ENCODE measurements at regions not wholly inside any gene's neighbourhood (a gene's known extent, or its start where the extent isn't known, plus 50 kb on each side); places are given as distances from the start of the nearest gene placed in this dataset.
A peak's percentile ranks its signal among the peaks of the same experiment; 100 is the strongest.
"Not testable (repeated sequence)": the region's sequence is repeated elsewhere in the genome, so short reads cannot be mapped to it uniquely, and the experiment has no call there.

DNA sequence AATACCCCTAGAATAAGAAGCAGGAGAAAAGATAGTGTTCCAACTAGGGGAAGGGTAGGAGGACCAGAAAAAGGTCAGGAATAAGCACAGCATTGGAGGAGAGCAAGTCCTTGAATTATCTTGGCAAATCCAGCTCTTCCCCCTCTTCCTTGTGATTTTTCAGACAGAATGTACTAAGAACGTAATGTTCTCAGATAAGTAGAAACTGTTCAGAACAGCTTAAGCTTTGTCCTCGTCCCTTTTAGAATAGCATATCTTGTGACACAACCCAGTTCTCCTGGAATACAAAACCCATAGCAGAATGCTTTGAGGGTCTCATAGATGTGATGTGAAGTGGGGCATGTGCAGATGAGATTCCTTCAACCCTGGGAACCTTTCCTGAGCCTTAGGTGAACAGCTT is 97.4 kb downstream of the EMB start:
- DNase-seq (ENCODE audit: low read depth in 4 of 4, low spot score in 3 of 4) = no peak

GRCh38 chr5:50340757-50341156 is 100.3 kb downstream of the EMB start:
- DNase-seq (ENCODE audit: low read depth in 4 of 4, low spot score in 3 of 4) = no peak

DNA sequence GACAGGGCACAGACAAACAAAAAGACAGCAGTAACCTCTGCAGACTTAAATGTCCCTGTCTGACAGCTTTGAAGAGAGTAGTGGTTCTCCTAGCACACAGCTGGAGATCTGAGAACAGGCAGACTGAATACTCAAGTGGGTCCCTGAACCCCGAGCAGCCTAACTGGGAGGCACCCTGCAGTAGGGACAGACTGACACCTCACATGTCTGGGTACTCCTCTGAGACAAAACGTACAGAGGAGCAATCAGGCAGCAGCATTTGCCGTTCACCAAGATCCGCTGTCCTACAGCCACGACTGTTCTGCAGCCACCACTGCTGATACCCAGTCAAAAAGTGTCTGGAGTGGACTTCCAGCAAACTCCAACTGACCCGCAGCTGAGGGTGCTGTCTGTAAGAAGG is 110.5 kb downstream of the EMB start:
- DNase-seq (ENCODE audit: low read depth in 4 of 4, low spot score in 3 of 4) = not testable (repeated sequence)

- DNase-seq (ENCODE audit: low read depth in 4 of 4, low spot score in 3 of 4) = no peak
Observed at GRCh38 chr5:50328193-50328729, 112.8 kb downstream of the EMB start.

GRCh38 chr5:50325237-50325832 is 115.8 kb downstream of the EMB start:
- DNase-seq (ENCODE audit: low read depth in 4 of 4, low spot score in 3 of 4) = peak in 1 of 4 donors; percentile 0

- no peak for DNase-seq (ENCODE audit: low read depth in 4 of 4, low spot score in 3 of 4)
Observed at GRCh38 chr5:50320131-50320749, 120.8 kb downstream of the EMB start.

DNA sequence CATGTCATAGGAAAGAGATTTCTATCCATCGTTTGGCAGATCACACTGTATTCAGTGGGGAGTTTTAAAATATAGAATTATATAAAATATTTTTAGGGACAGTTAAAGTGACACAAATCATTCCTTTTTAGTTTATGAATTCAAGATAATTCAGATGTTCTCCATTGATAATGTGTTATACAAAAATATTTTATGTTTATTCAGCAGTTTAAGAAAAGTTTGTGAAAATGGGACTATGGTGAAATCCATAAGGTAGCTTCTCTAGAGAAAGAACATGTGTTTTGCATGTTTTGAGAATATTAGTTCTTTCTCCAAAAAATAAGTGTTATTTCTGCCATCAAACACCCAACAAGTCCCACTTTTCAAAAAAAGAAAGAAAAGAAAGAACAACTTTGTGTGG is 122.9 kb downstream of the EMB start:
- DNase-seq (ENCODE audit: low read depth in 4 of 4, low spot score in 3 of 4) = no peak

DNA sequence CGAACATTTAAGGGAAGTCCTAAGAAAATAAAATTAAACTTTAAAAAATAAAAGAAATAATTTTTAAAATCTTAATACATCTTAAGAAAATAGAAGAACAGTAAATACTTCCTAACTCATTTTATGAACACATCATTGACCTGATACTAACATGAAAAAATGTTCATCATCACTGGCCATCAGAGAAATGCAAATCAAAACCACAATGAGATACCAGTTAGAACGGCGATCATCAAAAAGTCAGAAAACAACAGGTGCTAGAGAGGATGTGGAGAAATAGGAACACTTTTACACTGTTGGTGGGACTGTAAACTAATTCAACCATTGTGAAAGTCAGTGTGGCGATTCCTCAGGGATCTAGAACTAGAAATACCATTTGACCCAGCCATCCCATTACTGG is 134.6 kb downstream of the EMB start:
- not testable (repeated sequence) for DNase-seq (ENCODE audit: low read depth in 4 of 4, low spot score in 3 of 4)

DNA sequence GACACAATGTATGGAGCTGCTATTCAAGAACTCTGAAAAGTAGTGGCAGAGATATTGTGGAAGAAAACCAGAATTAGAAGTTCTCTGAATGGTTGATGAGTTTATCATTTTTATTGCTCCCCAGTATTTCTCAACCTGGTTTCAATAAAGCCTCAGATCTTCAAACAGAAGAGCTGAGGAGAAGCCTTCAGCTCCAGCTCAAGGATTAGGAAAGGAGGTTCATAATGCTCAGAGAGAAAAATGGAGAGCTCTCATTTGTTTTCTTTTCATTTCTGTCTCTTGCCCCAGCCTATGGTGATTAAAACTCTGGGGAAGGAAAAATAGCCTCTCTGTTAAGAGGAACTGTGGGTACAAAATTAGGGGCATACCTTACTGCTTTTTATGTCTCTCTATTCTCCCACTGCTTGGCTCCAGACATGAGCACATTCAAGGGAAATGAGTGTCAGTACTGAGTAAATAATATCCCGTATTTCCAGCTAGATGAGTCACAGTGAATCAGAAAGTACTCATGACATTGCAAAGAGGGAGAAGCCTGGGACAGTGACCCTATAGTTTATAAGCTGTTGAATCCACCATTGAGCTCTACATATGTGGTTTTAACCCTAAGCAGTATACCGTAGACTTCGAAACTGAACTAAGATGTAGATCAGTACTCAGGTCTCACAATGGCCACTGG is 138.1 kb downstream of the EMB start:
- DNase-seq (ENCODE audit: low read depth in 4 of 4, low spot score in 3 of 4) = no peak

- DNase-seq (ENCODE audit: low read depth in 4 of 4, low spot score in 3 of 4) = no peak
Observed at GRCh38 chr5:50301756-50302155, 139.3 kb downstream of the EMB start.

GRCh38 chr5:50300878-50301277 is 140.2 kb downstream of the EMB start:
- DNase-seq (ENCODE audit: low read depth in 4 of 4, low spot score in 3 of 4) = no peak

GRCh38 chr5:50299896-50300295 is 141.2 kb downstream of the EMB start:
- DNase-seq (ENCODE audit: low read depth in 4 of 4, low spot score in 3 of 4) = no peak

DNA sequence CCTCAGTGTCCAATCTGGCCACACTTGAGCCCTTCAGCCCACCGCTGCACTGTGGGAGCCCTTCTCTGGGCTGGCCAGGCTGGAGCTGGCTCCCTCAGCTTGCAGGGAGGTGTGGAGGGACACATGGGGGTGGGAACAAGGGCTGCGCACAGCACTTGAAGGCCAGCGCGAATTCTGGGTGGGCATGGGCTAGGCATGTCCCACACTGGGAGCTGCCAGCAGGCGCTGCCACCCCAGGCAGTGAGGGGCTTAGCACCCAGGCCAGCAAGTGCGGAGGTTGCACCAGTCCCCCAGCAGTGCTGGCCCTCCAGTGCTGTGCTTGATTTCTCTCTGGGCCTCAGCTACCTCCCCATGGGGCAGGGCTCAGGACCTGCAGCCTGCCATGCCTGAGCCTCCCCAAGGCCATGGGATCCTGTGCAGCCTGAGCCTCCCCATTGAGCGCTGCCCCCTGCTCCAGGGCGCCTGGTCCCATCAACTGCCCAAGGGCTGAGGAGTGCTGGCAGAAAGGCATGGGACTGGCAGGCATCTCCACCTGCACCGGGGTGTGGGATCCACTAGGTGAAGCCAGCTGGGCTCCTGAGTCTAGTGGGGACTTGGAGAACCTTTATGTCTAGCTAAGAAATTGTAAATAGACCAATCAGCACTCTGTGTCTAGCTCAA is 148.2 kb downstream of the EMB start:
- no peak for DNase-seq (ENCODE audit: low read depth in 4 of 4, low spot score in 3 of 4)

GRCh38 chr5:50280461-50280860 is 160.6 kb downstream of the EMB start:
- DNase-seq (ENCODE audit: low read depth in 4 of 4, low spot score in 3 of 4) = not testable (repeated sequence)
